ENCODE measurements at regions not wholly inside any gene's neighbourhood (a gene's known extent, or its start where the extent isn't known, plus 50 kb on each side); places are given as distances from the start of the nearest gene placed in this dataset.

- TF ChIP-seq, protein P1, sequence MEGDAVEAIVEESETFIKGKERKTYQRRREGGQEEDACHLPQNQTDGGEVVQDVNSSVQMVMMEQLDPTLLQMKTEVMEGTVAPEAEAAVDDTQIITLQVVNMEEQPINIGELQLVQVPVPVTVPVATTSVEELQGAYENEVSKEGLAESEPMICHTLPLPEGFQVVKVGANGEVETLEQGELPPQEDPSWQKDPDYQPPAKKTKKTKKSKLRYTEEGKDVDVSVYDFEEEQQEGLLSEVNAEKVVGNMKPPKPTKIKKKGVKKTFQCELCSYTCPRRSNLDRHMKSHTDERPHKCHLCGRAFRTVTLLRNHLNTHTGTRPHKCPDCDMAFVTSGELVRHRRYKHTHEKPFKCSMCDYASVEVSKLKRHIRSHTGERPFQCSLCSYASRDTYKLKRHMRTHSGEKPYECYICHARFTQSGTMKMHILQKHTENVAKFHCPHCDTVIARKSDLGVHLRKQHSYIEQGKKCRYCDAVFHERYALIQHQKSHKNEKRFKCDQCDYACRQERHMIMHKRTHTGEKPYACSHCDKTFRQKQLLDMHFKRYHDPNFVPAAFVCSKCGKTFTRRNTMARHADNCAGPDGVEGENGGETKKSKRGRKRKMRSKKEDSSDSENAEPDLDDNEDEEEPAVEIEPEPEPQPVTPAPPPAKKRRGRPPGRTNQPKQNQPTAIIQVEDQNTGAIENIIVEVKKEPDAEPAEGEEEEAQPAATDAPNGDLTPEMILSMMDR (IDR thresholded peaks at IDR 0.05) = no peak
- no peak for TF ChIP-seq POLR2A (IDR thresholded peaks at IDR 0.05)
Observed at GRCh38 chr10:31128536-31128935, 96.9 kb upstream of the ZNF438 start.

Measured in adrenal gland (tissue), 5 donors.